Left lung (tissue), 4 donors: ENCODE measurements at regions not wholly inside any gene's neighbourhood (a gene's known extent, or its start where the extent isn't known, plus 50 kb on each side); places are given as distances from the start of the nearest gene placed in this dataset.

Experiments used
- ATAC-seq: fragments of 200-7000 bp; cut with Tn5 transposase; one replicate; pipeline ENCODE4 v1.9.1; 2020; ENCODE audit warnings: moderate library complexity
- DNase-seq, 4 donors: peaks; one replicate each; pipeline ENCODE4 v3.0.0-alpha.2; 2013 to 2020
- H3K27ac ChIP-seq, 2 donors: fragments of 200-600 bp; sonication (generic) in 1 of 2; one replicate each; pipeline versions ENCODE4 v1.5.0 to v1.8.0; 2020 to 2021
- H3K27me3 ChIP-seq, 2 donors: fragments of 200-600 bp; sonication (generic) in 1 of 2; one replicate each; pipeline versions ENCODE4 v1.5.0 to v1.8.0; 2020 to 2021
- H3K36me3 ChIP-seq, 2 donors: fragments of 200-600 bp; sonication (generic) in 1 of 2; one replicate each; pipeline versions ENCODE4 v1.5.0 to v1.8.0; 2020 to 2021
- H3K4me1 ChIP-seq, 2 donors: fragments of 200-600 bp; one replicate each; pipeline ENCODE4 v1.8.0; 2021
- H3K4me3 ChIP-seq, 2 donors: fragments of 200-600 bp; sonication (generic) in 1 of 2; one replicate each; pipeline versions ENCODE4 v1.5.0 to v1.8.0; 2020 to 2021; ENCODE audit warnings: mild to moderate bottlenecking in 1 of 2
- H3K9me3 ChIP-seq, 2 donors: fragments of 200-600 bp; sonication (generic) in 1 of 2; one replicate each; pipeline versions ENCODE4 v1.5.0 to v1.8.0; 2020 to 2021
- CTCF ChIP-seq, 2 donors: fragments of 200-600 bp; sonication (generic) in 1 of 2; IDR thresholded peaks; one replicate each; pipeline versions ENCODE4 v1.5.0 to v1.8.0; 2021; ENCODE audit warnings: antibody characterized with exemption in 2 of 2
- intact Hi-C, 2 donors: fragments of 100-400 bp; cut with DNase I; formaldehyde crosslinking; loops; one replicate each; pipeline versions ENCODE4 v1.11.2 to v1.14.2; 2022
- donor health status: DM: no; HTN: yes; CAD: no.
- donor health status: DM: no; HTN: no; CAD: no.

- Histone ChIP-seq H3K4me3 (no peak overlapping the region), H3K9me3 (no peaks in the 10 kb centered on the region), H3K4me1 (no peaks in the 10 kb centered on the region), H3K27me3 (no peaks in the 10 kb centered on the region), H3K36me3 (no peaks in the 10 kb centered on the region), H3K27ac (no peak overlapping the region)
- TF ChIP-seq CTCF (IDR thresholded peaks at IDR 0.05), result no peak
- DNase-seq (no peak), ATAC-seq (no peak)
- intact Hi-C loops, result no loop called here
These were observed 219.0 kb upstream of the FGF13 start for GRCh38 chrX:138930583-138930945.

GRCh38 chrX:138929926-138930582, 218.5 kb upstream of the FGF13 start:
- H3K4me3 ChIP-seq, result no peak overlapping the region
- no peak for ATAC-seq
- no peaks in the 10 kb centered on the region for H3K9me3 ChIP-seq
- intact Hi-C loops, result no loop called here
- H3K36me3 ChIP-seq, result no peaks in the 10 kb centered on the region
- no peak for DNase-seq
- H3K27me3 ChIP-seq, result no peaks in the 10 kb centered on the region
- H3K27ac ChIP-seq, result no peak overlapping the region
- TF ChIP-seq CTCF (IDR thresholded peaks at IDR 0.05), result no peak
- H3K4me1 ChIP-seq, result no peaks in the 10 kb centered on the region

- H3K27me3 ChIP-seq, result no peaks in the 10 kb centered on the region
- H3K27ac ChIP-seq, result no peak overlapping the region
- ATAC-seq (no peak), DNase-seq (no peak)
- intact Hi-C loops, result no loop called here
- no peaks in the 10 kb centered on the region for H3K9me3 ChIP-seq
- H3K4me3 ChIP-seq, result no peak overlapping the region
- TF ChIP-seq CTCF (IDR thresholded peaks at IDR 0.05), result no peak
- H3K36me3 ChIP-seq, result no peaks in the 10 kb centered on the region
- no peaks in the 10 kb centered on the region for H3K4me1 ChIP-seq
These were observed 217.4 kb upstream of the FGF13 start for GRCh38 chrX:138928737-138929459.

GRCh38 chrX:138925330-138925729, 213.8 kb upstream of the FGF13 start:
- H3K27ac ChIP-seq, result no peak overlapping the region
- no peaks in the 10 kb centered on the region for H3K4me1 ChIP-seq
- no peak for TF ChIP-seq CTCF (IDR thresholded peaks at IDR 0.05)
- H3K9me3 ChIP-seq, result no peaks in the 10 kb centered on the region
- no peak overlapping the region for H3K4me3 ChIP-seq
- intact Hi-C loops, result no loop called here
- H3K27me3 ChIP-seq, result no peaks in the 10 kb centered on the region
- no peaks in the 10 kb centered on the region for H3K36me3 ChIP-seq
- DNase-seq, result no peak
- ATAC-seq, result peak; percentile 47

GRCh38 chrX:138923805-138924204, 212.3 kb upstream of the FGF13 start:
- no peak for ATAC-seq

More at GRCh38 chrX:138923805-138924204, 212.3 kb upstream of the FGF13 start:
- Histone ChIP-seq H3K4me3 (no peak overlapping the region), H3K27ac (no peak overlapping the region), H3K36me3 (no peaks in the 10 kb centered on the region), H3K4me1 (no peaks in the 10 kb centered on the region), H3K27me3 (no peaks in the 10 kb centered on the region), H3K9me3 (no peaks in the 10 kb centered on the region)
- no peak for DNase-seq
- intact Hi-C loops, result no loop called here
- no peak for TF ChIP-seq CTCF (IDR thresholded peaks at IDR 0.05)
